GM12864 (cell line): ENCODE measurements at regions not wholly inside any gene's neighbourhood (a gene's known extent, or its start where the extent isn't known, plus 50 kb on each side); places are given as distances from the start of the nearest gene placed in this dataset.

ENCODE experiments used
- DNase-seq: peaks from one replicate; pipeline ENCODE4 v3.0.0-alpha.2; 2011; ENCODE audit warnings: low read depth
- H3K4me3 ChIP-seq: 2 replicates; pipeline ENCODE4 v1.5.1; 2011; ENCODE audit warnings: mild to moderate bottlenecking, low read depth, low read length, control low read depth
- TF ChIP-seq, protein P1 (sequence below): IDR thresholded peaks from 2 replicates; pipeline ENCODE4 v1.5.1; 2011; ENCODE audit warnings: low read depth, mild to moderate bottlenecking, moderate library complexity, low read length, control low read depth, inconsistent platforms; ENCODE audit errors: missing control alignments

DNA sequence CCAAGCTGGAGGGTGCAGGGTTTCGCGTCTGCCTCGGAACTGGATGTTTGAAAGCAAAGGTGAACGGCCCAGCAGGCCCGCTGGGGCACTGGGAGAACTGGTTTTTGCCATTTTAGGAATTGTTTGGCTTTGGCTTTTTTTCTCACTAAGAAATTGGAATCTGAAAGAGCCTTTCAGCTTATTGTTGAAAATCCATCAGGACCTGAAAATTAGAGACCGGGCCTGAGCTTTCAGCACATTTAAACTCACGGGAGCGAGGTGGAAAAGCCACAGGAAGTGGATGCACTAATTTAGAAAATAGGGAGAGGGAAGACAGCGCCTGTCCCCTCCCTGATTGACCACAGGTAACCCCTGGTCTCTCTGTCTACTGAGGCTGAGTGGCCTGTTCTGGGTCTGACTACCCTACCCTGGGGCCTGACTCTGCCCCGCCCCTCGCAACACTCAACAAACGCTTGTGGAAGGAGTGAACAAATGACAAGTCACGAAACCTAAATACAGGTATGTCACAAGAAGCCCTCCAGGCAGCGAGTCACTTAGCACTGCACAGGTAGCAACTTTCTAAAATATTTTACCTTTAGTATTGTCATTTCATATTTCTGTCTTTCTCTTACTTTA, 100.3 kb upstream of the MBOAT2 start:
- DNase-seq, result no peak
- no peak overlapping the region for H3K4me3 ChIP-seq
- TF ChIP-seq, protein P1, sequence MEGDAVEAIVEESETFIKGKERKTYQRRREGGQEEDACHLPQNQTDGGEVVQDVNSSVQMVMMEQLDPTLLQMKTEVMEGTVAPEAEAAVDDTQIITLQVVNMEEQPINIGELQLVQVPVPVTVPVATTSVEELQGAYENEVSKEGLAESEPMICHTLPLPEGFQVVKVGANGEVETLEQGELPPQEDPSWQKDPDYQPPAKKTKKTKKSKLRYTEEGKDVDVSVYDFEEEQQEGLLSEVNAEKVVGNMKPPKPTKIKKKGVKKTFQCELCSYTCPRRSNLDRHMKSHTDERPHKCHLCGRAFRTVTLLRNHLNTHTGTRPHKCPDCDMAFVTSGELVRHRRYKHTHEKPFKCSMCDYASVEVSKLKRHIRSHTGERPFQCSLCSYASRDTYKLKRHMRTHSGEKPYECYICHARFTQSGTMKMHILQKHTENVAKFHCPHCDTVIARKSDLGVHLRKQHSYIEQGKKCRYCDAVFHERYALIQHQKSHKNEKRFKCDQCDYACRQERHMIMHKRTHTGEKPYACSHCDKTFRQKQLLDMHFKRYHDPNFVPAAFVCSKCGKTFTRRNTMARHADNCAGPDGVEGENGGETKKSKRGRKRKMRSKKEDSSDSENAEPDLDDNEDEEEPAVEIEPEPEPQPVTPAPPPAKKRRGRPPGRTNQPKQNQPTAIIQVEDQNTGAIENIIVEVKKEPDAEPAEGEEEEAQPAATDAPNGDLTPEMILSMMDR, result no peak

GRCh38 chr2:9102861-9103662, 99.6 kb upstream of the MBOAT2 start:
- TF ChIP-seq, protein P1, result no peak
- no peak overlapping the region for H3K4me3 ChIP-seq
- DNase-seq, result no peak

DNA sequence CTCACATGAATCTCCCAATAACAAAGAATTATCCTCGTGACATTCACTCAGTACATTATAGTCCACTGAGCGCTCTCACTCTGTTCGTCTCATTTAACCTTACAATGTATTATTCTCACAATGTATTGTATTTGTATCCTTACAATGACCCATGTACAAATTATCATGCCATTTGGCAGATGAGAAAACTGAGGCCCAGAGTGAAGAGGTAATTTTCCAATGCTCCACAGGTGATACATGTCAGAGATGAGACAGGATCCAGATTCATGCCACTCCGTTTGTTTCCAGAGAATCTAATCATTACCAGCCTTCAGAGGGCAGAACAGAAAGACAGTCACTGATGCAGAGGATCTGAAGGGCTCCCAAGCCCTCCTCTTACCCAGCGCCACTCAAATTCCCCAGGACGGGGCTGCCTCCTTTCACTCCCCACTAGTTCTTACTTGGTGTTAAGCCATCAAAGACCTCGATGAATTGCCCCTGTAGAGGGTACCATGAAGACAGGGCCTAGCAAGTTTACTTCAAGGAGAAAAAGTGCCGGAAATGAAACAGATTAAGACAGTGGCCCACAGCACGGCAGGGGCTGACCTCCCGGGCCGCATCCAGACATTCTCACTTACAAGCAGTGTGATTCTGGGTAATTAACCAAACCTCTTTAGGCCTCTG, 98.4 kb upstream of the MBOAT2 start:
- TF ChIP-seq, protein P1, result no peak
- no peak overlapping the region for H3K4me3 ChIP-seq
- no peak for DNase-seq

DNA sequence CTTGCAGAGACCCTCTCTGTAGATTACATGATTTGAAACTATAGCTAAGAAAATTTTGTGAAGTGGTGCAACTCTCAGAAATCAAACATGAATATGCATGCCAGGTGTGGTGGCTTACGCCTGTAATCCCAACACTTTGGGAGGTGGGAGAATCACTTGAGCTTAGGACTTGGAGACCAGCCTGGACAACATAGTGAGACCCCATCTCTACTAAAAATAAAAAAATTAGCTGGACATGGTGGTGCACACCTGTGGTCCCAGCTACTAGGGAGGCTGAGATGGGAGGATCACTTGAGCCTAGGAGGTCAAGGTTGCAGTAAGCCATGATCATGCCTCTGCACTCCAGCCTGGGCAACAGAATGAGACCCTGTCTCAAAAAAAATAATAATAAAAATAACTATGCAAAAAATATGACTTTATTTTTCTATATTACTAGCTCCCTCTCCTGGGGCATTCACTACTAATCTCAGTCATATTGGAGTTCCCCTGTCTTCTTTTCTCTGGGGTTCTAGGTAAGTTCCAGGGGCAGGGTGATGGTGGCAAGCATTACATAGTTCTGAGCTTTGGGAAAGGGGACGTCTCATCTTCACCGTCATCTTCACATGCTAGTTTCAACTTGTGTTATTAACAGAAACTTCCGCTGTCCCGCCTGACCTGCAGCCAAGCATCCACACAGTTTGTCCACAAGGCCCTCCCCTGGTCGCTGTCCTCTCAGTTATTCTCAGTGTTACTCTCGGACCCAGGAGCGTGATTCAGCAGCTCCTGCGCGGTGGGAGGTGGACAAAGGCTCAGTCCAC, 96.8 kb upstream of the MBOAT2 start:
- H3K4me3 ChIP-seq, result no peak overlapping the region
- TF ChIP-seq, protein P1, result no peak
- no peak for DNase-seq

GRCh38 chr2:9099341-9099751, 95.9 kb upstream of the MBOAT2 start:
- DNase-seq, result peak; percentile 42
- TF ChIP-seq, protein P1, result no peak
- no peak overlapping the region for H3K4me3 ChIP-seq

- TF ChIP-seq, protein P1, result no peak
- DNase-seq, result no peak
- no peak overlapping the region for H3K4me3 ChIP-seq
These were observed 94.4 kb upstream of the MBOAT2 start for GRCh38 chr2:9097892-9098291.
